ENCODE measurements at regions not wholly inside any gene's neighbourhood (a gene's known extent, or its start where the extent isn't known, plus 50 kb on each side); places are given as distances from the start of the nearest gene placed in this dataset.

- TF ChIP-seq, protein P1, sequence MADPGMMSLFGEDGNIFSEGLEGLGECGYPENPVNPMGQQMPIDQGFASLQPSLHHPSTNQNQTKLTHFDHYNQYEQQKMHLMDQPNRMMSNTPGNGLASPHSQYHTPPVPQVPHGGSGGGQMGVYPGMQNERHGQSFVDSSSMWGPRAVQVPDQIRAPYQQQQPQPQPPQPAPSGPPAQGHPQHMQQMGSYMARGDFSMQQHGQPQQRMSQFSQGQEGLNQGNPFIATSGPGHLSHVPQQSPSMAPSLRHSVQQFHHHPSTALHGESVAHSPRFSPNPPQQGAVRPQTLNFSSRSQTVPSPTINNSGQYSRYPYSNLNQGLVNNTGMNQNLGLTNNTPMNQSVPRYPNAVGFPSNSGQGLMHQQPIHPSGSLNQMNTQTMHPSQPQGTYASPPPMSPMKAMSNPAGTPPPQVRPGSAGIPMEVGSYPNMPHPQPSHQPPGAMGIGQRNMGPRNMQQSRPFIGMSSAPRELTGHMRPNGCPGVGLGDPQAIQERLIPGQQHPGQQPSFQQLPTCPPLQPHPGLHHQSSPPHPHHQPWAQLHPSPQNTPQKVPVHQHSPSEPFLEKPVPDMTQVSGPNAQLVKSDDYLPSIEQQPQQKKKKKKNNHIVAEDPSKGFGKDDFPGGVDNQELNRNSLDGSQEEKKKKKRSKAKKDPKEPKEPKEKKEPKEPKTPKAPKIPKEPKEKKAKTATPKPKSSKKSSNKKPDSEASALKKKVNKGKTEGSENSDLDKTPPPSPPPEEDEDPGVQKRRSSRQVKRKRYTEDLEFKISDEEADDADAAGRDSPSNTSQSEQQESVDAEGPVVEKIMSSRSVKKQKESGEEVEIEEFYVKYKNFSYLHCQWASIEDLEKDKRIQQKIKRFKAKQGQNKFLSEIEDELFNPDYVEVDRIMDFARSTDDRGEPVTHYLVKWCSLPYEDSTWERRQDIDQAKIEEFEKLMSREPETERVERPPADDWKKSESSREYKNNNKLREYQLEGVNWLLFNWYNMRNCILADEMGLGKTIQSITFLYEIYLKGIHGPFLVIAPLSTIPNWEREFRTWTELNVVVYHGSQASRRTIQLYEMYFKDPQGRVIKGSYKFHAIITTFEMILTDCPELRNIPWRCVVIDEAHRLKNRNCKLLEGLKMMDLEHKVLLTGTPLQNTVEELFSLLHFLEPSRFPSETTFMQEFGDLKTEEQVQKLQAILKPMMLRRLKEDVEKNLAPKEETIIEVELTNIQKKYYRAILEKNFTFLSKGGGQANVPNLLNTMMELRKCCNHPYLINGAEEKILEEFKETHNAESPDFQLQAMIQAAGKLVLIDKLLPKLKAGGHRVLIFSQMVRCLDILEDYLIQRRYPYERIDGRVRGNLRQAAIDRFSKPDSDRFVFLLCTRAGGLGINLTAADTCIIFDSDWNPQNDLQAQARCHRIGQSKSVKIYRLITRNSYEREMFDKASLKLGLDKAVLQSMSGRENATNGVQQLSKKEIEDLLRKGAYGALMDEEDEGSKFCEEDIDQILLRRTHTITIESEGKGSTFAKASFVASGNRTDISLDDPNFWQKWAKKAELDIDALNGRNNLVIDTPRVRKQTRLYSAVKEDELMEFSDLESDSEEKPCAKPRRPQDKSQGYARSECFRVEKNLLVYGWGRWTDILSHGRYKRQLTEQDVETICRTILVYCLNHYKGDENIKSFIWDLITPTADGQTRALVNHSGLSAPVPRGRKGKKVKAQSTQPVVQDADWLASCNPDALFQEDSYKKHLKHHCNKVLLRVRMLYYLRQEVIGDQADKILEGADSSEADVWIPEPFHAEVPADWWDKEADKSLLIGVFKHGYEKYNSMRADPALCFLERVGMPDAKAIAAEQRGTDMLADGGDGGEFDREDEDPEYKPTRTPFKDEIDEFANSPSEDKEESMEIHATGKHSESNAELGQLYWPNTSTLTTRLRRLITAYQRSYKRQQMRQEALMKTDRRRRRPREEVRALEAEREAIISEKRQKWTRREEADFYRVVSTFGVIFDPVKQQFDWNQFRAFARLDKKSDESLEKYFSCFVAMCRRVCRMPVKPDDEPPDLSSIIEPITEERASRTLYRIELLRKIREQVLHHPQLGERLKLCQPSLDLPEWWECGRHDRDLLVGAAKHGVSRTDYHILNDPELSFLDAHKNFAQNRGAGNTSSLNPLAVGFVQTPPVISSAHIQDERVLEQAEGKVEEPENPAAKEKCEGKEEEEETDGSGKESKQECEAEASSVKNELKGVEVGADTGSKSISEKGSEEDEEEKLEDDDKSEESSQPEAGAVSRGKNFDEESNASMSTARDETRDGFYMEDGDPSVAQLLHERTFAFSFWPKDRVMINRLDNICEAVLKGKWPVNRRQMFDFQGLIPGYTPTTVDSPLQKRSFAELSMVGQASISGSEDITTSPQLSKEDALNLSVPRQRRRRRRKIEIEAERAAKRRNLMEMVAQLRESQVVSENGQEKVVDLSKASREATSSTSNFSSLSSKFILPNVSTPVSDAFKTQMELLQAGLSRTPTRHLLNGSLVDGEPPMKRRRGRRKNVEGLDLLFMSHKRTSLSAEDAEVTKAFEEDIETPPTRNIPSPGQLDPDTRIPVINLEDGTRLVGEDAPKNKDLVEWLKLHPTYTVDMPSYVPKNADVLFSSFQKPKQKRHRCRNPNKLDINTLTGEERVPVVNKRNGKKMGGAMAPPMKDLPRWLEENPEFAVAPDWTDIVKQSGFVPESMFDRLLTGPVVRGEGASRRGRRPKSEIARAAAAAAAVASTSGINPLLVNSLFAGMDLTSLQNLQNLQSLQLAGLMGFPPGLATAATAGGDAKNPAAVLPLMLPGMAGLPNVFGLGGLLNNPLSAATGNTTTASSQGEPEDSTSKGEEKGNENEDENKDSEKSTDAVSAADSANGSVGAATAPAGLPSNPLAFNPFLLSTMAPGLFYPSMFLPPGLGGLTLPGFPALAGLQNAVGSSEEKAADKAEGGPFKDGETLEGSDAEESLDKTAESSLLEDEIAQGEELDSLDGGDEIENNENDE (IDR thresholded peaks at IDR 0.05; ENCODE audit: insufficient replicate concordance, low read length): no peak
- no peak for TF ChIP-seq NANOG (IDR thresholded peaks at IDR 0.05; ENCODE audit: insufficient read depth, low read depth, low read length, poor library complexity, severe bottlenecking)
- no peak for TF ChIP-seq EGR1 (IDR thresholded peaks at IDR 0.05; ENCODE audit: borderline replicate concordance, low read depth, low read length)
- TF ChIP-seq TEAD4 (IDR thresholded peaks at IDR 0.05; ENCODE audit: low read depth, low read length): no peak
- no peak for TF ChIP-seq ATF3 (IDR thresholded peaks at IDR 0.05; ENCODE audit: insufficient read depth, low read depth, low read length)
Observed at GRCh38 chr17:15117239-15117638, 147.9 kb downstream of the PMP22 start (continued).

Data from H1 (cell line).